Stomach (tissue), 4 donors: ENCODE measurements at regions not wholly inside any gene's neighbourhood (a gene's known extent, or its start where the extent isn't known, plus 50 kb on each side); places are given as distances from the start of the nearest gene placed in this dataset.

Experiments used
- CTCF ChIP-seq, 7 experiments: fragments of 450-650 bp in 4 of 7; fragments of 200-600 bp in 3 of 7; sonication (generic) in 3 of 7; IDR thresholded peaks; one replicate each; pipeline ENCODE4 v1.5.1; 2016 to 2019; ENCODE audit warnings: antibody characterized with exemption in 7 of 7, control low read depth in 2 of 7, mild to moderate bottlenecking in 1 of 7
- EP300 ChIP-seq: sonication (generic); formaldehyde crosslinking; IDR thresholded peaks from one replicate; pipeline ENCODE4 v1.6.1; 2017; ENCODE audit warnings: antibody characterized with exemption
- POLR2A ChIP-seq, 4 donors: fragments of 450-650 bp; IDR thresholded peaks; one replicate each; pipeline ENCODE4 v1.6.1; 2016; ENCODE audit warnings: antibody characterized with exemption in 4 of 4, control low read depth in 2 of 4, mild to moderate bottlenecking in 1 of 4, moderate library complexity in 1 of 4
- POLR2AphosphoS5 ChIP-seq, 3 donors: sonication (generic); formaldehyde crosslinking; IDR thresholded peaks; one replicate each; pipeline ENCODE4 v1.6.1; 2016; ENCODE audit warnings: antibody characterized with exemption in 3 of 3

- TF ChIP-seq POLR2AphosphoS5 (IDR thresholded peaks at IDR 0.05) (no peak), CTCF (IDR thresholded peaks at IDR 0.05) (no peak), POLR2A (IDR thresholded peaks at IDR 0.05) (no peak), EP300 (no peak)
Measured at GRCh38 chrX:113790987-113791386, 792.9 kb upstream of the HTR2C start.
